Endothelial cell of umbilical vein (primary cell): ENCODE measurements at regions not wholly inside any gene's neighbourhood (a gene's known extent, or its start where the extent isn't known, plus 50 kb on each side); places are given as distances from the start of the nearest gene placed in this dataset.

ENCODE experiments used
- BruUV-seq: library from RNA; stranded (reverse); fragments of 400-500 nt; replicated peaks from 2 replicates; lab custom pipeline; 2021; lab: Mats Ljungman, UMichigan
- CTCF ChIA-PET: fragments of 300-600, 350-600 bp; sonication (Branson Sonifier 250); formaldehyde crosslinking; loops from one replicate; lab custom pipeline; 2021; ENCODE audit warnings: antibody characterized with exemption, inconsistent platforms; lab: Charles Lee
- POLR2A ChIA-PET: fragments of 300-600, 350-600 bp; sonication (Branson Sonifier 250); formaldehyde crosslinking; loops from one replicate; lab custom pipeline; 2021; ENCODE audit warnings: antibody characterized with exemption, inconsistent platforms; lab: Charles Lee
- DNase-seq: peaks from one replicate; pipeline ENCODE4 v3.0.0-alpha.2; 2011; ENCODE audit warnings: low read depth, low spot score
- FAIRE-seq: peaks from 2 replicates; lab custom pipeline; 2011; peaks lifted over from hg19 to GRCh38; lab: Jason Lieb, UNC
- H2AFZ ChIP-seq: 2 replicates; pipeline ENCODE4 v1.6.0; 2012; ENCODE audit warnings: low read depth, low read length, control low read depth, inconsistent platforms
- H3K27ac ChIP-seq: 2 replicates; pipeline ENCODE4 v1.5.1; 2011; ENCODE audit warnings: low read depth, mild to moderate bottlenecking, control low read depth, low read length, moderate library complexity; ENCODE audit not compliant: insufficient read depth
- H3K27me3 ChIP-seq, 2 experiments: 2 replicates each; pipeline versions ENCODE4 v1.6.0 to v1.6.1; 2011; ENCODE audit warnings: low read length in 2 of 2, mixed read lengths in 1 of 2; ENCODE audit not compliant: control insufficient read depth in 2 of 2, insufficient read depth in 2 of 2
- H3K36me3 ChIP-seq, 2 experiments: 2 replicates in 1 of 2; 3 replicates in 1 of 2; pipeline ENCODE4 v1.5.1; 2011; ENCODE audit warnings: low read length in 2 of 2, mild to moderate bottlenecking in 1 of 2, moderate library complexity in 1 of 2; ENCODE audit not compliant: control insufficient read depth in 2 of 2, insufficient read depth in 2 of 2; ENCODE audit errors: extremely low read depth in 1 of 2
- H3K4me1 ChIP-seq: 3 replicates; pipeline ENCODE4 v1.5.1; 2011; ENCODE audit warnings: mild to moderate bottlenecking, low read length; ENCODE audit not compliant: control insufficient read depth, insufficient read depth; ENCODE audit errors: extremely low read depth
- H3K4me2 ChIP-seq: 2 replicates; pipeline ENCODE4 v1.6.1; 2011; ENCODE audit warnings: low read length, control low read depth, mixed read lengths; ENCODE audit not compliant: insufficient read depth
- H3K4me3 ChIP-seq, 3 experiments: fragments of 200-600 bp in 1 of 3; sonication (generic), shearing (Covaris generic) in 1 of 3; replicated peaks in 1 of 3; 2 replicates each; pipeline ENCODE4 v1.5.1; 2011 to 2016; ENCODE audit warnings: control low read depth in 3 of 3, low read length in 3 of 3, mild to moderate bottlenecking in 2 of 3, inconsistent platforms in 1 of 3, low read depth in 1 of 3, moderate library complexity in 1 of 3; ENCODE audit not compliant: insufficient read depth in 1 of 3
- H3K79me2 ChIP-seq: 2 replicates; pipeline ENCODE4 v1.6.0; 2012; ENCODE audit warnings: low read length, inconsistent platforms; ENCODE audit not compliant: control insufficient read depth, insufficient read depth
- H3K9ac ChIP-seq: replicated peaks from 2 replicates; pipeline ENCODE3; 2011; ENCODE audit warnings: low read length, control low read depth; ENCODE audit not compliant: insufficient read depth; ENCODE audit errors: extremely low read depth
- H3K9me1 ChIP-seq: replicated peaks from 3 replicates; pipeline ENCODE4 v1.6.0; 2011; ENCODE audit warnings: mild to moderate bottlenecking, low read length; ENCODE audit not compliant: control insufficient read depth, insufficient read depth; ENCODE audit errors: extremely low read depth
- H3K9me3 ChIP-seq: replicated peaks from 2 replicates; pipeline ENCODE4 v1.5.1; 2012; ENCODE audit warnings: low read length, inconsistent platforms; ENCODE audit not compliant: control insufficient read depth, insufficient read depth
- H4K20me1 ChIP-seq: replicated peaks from 2 replicates; pipeline ENCODE3; 2011; ENCODE audit warnings: mild to moderate bottlenecking, low read length; ENCODE audit not compliant: control insufficient read depth, insufficient read depth; ENCODE audit errors: extremely low read depth
- EZH2 ChIP-seq: IDR thresholded peaks from 2 replicates; pipeline ENCODE4 v1.6.1; 2012; ENCODE audit warnings: borderline replicate concordance, low read depth, mild to moderate bottlenecking, moderate library complexity, low read length, inconsistent platforms; ENCODE audit not compliant: severe bottlenecking
- FOS ChIP-seq: IDR thresholded peaks from 2 replicates; pipeline ENCODE4 v1.6.1; 2011; ENCODE audit warnings: mild to moderate bottlenecking, low read length, moderate library complexity, borderline replicate concordance; ENCODE audit not compliant: insufficient read depth
- GATA2 ChIP-seq: IDR thresholded peaks from 2 replicates; pipeline ENCODE4 v1.7.0; 2011; ENCODE audit warnings: low read depth, mild to moderate bottlenecking, moderate library complexity, mixed read lengths, low read length; ENCODE audit not compliant: insufficient read length, insufficient read depth
- JUN ChIP-seq: IDR thresholded peaks from 2 replicates; pipeline ENCODE4 v1.6.1; 2011; ENCODE audit warnings: borderline replicate concordance, low read depth; ENCODE audit not compliant: insufficient read length, insufficient read depth
- MYC ChIP-seq: IDR thresholded peaks from one replicate; pipeline ENCODE4 v1.6.1; 2011; ENCODE audit warnings: mild to moderate bottlenecking, low read depth, low read length
- POLR2A ChIP-seq: IDR thresholded peaks from 2 replicates; pipeline ENCODE4 v1.6.1; 2012; ENCODE audit warnings: low read depth, mild to moderate bottlenecking, control low read depth, low read length
- POLR2AphosphoS5 ChIP-seq: IDR thresholded peaks from 2 replicates; pipeline ENCODE4 v1.6.1; 2012; ENCODE audit warnings: low read depth, mild to moderate bottlenecking, control low read depth, low read length, moderate library complexity; ENCODE audit not compliant: insufficient read depth
- dilution Hi-C: fragments of 300-500 bp; cut with MboI; formaldehyde crosslinking; loops from one replicate; pipeline ENCODE4 v1.15.0; 2019; ENCODE audit warnings: low sequenced_read_pairs; ENCODE audit not compliant: extremely low pct_ligation_motif_present
- intact Hi-C: fragments of 100-400 bp; cut with micrococcal nuclease; formaldehyde crosslinking; loops from one replicate; pipeline ENCODE4 v1.10.0; 2022
- TF ChIP-seq, protein P1 (sequence below): IDR thresholded peaks from 2 replicates; pipeline ENCODE4 v1.6.1; 2011; ENCODE audit not compliant: insufficient read depth, insufficient read length
- TF ChIP-seq, protein P2 (sequence below), 2 donors: IDR thresholded peaks; 1 replicate in 1 of 2; 2 replicates in 1 of 2; pipeline ENCODE4 v1.5.1; 2011; ENCODE audit warnings: low read length in 2 of 2, mild to moderate bottlenecking in 2 of 2, moderate library complexity in 2 of 2, control low read depth in 1 of 2, inconsistent platforms in 1 of 2, low read depth in 1 of 2; ENCODE audit not compliant: insufficient read depth in 1 of 2; ENCODE audit errors: extremely low read depth in 1 of 2

DNA sequence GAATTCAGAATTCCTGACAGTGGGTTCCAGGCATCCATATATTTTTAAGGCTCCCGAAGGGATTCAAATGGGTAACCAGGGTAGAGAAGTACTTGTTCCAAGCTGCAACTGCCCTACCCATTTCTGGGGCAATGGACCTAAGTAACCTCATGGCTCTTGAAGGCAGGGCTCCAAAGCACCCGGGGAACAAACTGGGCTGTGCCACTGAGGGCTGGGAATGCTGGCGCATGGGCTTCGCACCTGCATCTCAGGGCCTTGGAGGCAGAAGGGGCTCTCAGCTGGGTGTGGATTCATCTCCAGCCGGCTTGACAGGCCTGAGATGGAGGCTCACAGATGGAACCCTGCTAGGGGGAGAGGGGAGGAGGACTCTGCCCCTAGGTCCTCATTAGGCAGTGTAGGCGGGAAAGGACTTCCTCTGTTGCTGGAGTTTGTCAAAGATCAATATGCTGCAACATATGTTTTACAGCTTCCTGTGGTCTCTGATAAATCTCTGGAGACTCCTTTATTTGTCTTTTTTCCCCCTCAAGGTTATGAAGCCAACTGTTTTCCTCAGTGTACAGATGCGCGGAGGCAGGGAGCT is 232.3 kb upstream of the NLRP1 start:
- no peak overlapping the region for H3K4me3 ChIP-seq
- no peaks in the 10 kb centered on the region for H3K9me1 ChIP-seq
- intact Hi-C loops (no loop called here), dilution Hi-C loops (no loop called here)
- H2AFZ ChIP-seq = no peak overlapping the region
- TF ChIP-seq FOS = no peak
- no peak for TF ChIP-seq EZH2
- TF ChIP-seq, protein P1, sequence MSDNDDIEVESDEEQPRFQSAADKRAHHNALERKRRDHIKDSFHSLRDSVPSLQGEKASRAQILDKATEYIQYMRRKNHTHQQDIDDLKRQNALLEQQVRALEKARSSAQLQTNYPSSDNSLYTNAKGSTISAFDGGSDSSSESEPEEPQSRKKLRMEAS = no peak
- TF ChIP-seq JUN = no peak
- no peak for TF ChIP-seq POLR2AphosphoS5
- no peak for TF ChIP-seq GATA2
- TF ChIP-seq, protein P2, sequence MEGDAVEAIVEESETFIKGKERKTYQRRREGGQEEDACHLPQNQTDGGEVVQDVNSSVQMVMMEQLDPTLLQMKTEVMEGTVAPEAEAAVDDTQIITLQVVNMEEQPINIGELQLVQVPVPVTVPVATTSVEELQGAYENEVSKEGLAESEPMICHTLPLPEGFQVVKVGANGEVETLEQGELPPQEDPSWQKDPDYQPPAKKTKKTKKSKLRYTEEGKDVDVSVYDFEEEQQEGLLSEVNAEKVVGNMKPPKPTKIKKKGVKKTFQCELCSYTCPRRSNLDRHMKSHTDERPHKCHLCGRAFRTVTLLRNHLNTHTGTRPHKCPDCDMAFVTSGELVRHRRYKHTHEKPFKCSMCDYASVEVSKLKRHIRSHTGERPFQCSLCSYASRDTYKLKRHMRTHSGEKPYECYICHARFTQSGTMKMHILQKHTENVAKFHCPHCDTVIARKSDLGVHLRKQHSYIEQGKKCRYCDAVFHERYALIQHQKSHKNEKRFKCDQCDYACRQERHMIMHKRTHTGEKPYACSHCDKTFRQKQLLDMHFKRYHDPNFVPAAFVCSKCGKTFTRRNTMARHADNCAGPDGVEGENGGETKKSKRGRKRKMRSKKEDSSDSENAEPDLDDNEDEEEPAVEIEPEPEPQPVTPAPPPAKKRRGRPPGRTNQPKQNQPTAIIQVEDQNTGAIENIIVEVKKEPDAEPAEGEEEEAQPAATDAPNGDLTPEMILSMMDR (IDR thresholded peaks at IDR 0.05; ENCODE audit: extremely low read depth in 1 of 2, insufficient read depth in 1 of 2, low read depth in 1 of 2, low read length in 2 of 2) = no peak
- no peak for TF ChIP-seq POLR2A
- TF ChIP-seq MYC = no peak
- no peaks in the 10 kb centered on the region for H3K27me3 ChIP-seq
- H3K9me3 ChIP-seq = no peaks in the 10 kb centered on the region
- H3K9ac ChIP-seq = no peak overlapping the region
- no TSS peak for BruUV-seq
- DNase-seq (no peak), FAIRE-seq (no peak)
- no peaks in the 10 kb centered on the region for H3K4me1 ChIP-seq
- ChIA-PET CTCF (interaction anchor here (0.7 to 1.4 kb wide), 6 partner anchors 9 to 23 kb away, joined by 3 to 8 read pairs (median 3); no protein-coding TSS in a partner anchor), POLR2A (no interaction called here)
- no peaks in the 10 kb centered on the region for H3K79me2 ChIP-seq
- H3K27ac ChIP-seq = no peak overlapping the region
- no peaks in the 10 kb centered on the region for H4K20me1 ChIP-seq
- no peak overlapping the region for H3K4me2 ChIP-seq
- H3K36me3 ChIP-seq = no peaks in the 10 kb centered on the region
